Stimulated activated CD8-positive, alpha-beta memory T cell treated with anti-CD3 and anti-CD28 coated beads, Interleukin-15, amount 100 ng/mL, for 1 hour (primary cell): ENCODE measurements at regions not wholly inside any gene's neighbourhood (a gene's known extent, or its start where the extent isn't known, plus 50 kb on each side); places are given as distances from the start of the nearest gene placed in this dataset.

Source experiments
- DNase-seq: peaks from one replicate; pipeline ENCODE4 v3.0.0-alpha.2; 2020; ENCODE audit warnings: low read depth

DNA sequence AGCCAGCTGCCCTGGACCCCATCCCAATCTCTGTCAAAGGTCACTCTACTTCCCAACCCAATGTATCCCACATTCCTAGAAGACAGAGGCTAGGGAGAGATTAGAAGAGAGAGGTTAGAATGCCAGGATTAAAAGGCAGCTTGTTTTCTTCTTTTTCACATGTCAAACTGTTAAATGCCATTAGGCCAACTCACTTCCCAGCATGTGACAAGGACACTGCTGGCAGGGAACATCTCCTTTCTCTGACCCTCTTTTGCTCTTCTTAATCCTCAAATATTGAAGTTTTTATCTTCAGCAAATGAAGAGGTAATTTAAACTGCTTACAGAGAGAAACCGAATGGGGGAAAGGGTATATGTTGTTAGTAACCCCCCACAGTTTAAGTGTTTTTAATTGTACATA lies 89.1 kb downstream of the BBS10 start:
- no peak for DNase-seq

DNA sequence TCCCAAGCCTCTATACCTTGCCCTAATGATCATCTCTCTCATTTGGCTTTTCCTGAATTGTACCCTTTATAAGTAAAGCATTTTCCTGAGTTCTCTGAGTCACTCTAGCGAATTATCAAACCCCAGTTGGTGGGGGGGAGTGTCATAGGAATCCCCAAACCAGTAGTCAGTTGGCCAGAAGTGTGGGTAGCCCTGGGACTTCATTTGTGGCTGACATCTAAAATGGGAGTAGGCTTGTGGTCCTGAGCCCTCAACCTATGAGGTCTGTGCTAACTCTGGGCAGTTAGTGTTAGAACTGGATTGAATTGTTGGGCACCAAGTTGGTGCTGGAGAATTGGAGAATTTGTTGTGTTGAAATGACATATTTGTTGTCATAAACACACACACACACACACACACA lies 91.3 kb downstream of the BBS10 start:
- DNase-seq = no peak

DNA sequence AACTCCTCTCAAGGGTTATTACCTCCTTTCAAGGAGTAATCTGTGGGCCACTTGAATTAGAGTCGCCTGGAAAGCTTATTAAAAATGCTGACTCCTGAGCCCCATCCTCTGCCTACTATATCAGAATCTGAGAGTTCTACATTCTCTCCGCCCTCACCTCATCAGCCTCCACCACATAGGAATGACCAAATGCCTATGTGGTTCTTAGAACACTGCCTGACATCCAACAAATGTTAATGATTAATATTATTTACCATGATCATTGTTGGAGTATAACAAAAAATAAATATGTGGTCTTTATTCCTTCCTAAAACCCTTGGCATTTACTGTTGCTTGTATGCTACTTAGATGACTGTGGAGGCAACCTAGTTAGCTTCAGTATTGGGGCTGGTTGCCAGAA lies 91.9 kb downstream of the BBS10 start:
- no peak for DNase-seq

DNA sequence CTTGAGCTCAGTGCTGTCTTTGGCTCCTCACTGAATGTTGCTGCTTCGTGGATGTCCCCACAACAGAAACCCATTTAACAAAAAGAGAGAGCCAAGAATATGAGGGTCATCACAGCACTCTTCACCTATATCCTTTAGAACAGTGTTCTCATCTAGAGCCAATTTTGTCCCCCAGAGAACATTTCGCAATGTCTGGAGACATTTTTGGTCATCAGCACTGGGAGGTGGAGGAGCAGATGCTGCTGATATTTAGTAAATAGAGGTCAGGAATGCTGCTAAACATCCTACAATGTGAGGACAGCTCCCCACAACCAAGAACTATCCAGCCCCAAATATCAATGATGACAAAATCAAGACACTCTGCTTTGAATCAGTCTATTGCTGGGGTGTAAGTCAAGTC lies 92.5 kb downstream of the BBS10 start:
- DNase-seq = no peak

DNA sequence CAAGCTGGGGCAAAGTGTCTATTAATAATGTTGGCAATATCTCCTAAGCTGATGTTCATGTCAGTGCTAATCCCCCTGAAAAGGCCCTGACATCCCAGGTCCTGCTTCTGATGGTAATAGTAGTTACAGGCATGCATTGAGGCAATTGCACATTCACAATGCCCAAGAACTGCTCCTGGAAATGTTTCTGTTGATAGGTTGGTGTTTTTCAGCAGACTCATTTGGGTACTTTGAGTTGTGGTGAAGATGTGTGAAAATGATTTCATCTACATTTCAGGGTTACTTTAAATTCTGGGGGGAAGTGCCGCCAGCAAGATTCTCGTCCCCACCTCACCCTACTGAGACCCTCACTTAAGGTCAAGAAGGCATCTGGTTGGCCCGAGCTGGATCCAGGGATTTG lies 92.9 kb downstream of the BBS10 start:
- no peak for DNase-seq

DNA sequence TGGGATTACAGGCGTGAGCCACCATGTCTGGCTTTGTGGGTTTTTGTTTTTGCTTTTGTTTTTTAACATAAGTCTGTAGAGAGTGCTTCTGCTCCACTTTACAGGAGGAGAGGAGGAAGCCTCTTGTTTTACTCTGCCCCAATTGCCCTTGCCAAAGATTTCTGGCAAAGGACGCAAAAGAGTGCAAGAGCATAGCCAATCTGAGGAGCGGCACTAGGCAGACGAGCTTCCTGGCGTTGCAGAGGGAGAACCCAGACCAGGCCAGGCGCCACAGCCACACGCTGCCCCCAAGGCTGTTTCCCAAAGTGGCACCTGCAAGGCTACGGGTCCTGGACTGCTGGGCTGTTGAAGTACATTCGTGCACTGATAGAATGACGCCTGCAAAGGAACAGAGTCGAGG lies 96.2 kb downstream of the BBS10 start:
- no peak for DNase-seq

DNA sequence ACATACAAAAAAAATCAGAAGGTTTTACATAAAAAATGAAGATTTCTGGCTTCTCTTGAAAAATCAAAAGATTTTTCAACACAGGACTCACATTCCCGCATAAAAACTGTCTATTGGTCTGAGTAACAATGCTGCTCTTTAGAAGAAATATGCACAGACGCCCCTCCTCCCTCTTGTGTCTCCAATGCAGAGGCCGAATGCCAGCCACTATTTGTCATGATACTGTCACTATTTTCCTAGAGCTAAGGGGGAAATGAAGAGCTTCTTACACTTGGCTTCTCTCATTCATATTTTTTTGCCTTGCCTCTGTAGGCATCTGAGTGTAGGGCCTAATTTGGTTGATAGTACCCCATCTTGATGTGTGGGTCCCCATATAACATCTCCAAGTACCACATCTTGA lies 98.0 kb downstream of the BBS10 start:
- DNase-seq = no peak

DNA sequence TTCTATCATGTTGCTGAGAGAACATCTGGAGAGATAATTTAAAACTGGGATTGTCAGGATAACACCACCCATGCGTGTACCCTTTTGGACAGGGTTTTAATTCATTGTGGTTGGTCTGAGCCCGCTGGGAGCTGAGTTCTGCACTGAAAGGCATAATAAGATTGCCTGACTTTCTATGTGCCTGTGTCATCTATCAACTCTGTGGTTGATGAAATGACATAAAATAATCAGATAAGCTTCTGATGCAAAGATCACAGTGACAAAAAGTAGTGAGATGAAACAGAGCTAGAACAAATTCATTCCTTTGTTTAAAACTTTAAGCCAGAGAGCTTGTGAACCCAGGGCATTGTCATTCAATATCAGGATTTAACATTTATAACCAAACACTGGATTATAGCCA lies 98.7 kb downstream of the BBS10 start:
- no peak for DNase-seq

DNA sequence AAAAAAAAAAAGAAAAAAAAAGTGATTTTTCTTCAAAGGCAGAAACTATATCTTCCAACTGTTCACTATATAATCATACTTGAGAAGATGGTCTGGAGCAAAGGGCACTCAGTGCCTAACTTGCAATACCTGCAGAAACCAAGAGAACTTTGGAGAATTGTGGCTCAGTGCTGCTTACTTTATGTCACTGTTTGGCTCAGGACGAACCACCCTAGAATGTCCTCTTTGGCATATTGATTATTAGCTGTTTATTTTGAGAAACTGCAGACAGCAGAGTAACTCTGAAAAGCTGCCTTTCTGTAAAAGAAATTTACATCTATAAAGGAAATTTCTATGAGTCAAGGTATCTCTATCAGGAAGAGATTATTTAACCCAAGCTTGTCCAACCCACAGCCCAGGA lies 100.2 kb downstream of the BBS10 start:
- no peak for DNase-seq

DNA sequence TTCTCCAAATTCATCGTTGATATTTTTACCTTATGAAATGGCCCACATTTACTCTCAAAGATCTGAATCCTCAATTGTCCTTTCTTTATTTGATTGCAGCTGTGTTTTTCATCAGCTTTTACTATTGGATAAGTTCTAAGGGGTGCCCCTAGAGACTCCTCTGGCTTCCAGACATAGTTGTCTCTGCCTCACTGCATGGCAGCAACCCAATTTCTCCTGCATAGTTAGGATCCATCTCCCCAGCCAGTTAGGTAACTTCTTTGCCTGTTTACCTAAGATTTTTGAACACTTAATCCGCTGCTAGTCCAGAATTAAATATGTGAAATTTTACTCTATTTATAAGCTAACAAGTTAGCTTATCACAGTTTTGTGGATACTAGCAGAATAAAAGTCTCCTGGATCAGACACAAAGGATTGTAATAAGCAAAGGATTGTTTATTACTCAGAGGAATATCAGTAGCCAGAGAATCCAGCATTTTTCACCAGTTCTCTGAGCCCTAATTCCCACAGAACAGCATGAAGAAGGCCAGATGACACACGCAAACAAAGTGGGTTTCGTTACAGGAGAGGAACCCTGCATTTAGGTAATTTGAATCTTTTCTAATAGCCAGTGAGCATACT lies 101.1 kb downstream of the BBS10 start:
- no peak for DNase-seq

DNA sequence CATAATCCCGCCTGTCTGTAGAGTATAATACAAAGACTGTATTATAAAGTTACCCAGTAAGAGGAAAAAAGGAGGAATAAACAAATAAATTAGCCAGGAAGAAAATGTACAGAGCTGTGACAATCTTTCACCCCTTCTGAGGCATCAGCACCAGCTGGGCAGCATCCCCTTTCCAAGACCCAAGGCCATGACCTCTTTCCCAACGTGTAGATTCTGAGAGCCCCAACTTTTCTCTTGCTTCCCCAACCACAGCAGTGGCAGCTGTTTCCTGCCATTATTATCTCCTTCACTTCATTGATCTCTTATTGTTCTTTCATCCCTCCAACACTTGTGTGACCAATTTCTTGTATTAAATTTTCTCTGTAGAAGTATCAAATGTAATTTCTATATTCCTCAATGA lies 101.6 kb downstream of the BBS10 start:
- DNase-seq = no peak

DNA sequence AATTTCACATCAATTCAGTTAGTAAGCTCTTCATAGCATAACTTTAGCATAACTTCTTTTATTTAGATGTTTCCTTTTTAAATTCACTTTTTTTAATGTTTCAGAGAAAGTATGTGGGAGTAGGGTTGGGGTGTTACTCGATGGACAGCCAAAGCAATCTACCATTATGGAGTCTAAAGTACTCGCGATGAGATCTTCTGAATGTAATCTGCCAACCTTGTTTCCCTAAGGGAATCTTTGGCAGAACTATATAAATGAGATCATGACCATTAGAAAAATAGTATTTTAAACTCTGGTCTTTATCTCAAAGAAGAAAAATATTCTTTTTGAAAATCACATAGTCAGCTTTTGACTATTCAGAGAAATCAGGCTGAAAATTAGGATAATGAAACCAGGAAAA lies 103.9 kb downstream of the BBS10 start:
- no peak for DNase-seq

DNA sequence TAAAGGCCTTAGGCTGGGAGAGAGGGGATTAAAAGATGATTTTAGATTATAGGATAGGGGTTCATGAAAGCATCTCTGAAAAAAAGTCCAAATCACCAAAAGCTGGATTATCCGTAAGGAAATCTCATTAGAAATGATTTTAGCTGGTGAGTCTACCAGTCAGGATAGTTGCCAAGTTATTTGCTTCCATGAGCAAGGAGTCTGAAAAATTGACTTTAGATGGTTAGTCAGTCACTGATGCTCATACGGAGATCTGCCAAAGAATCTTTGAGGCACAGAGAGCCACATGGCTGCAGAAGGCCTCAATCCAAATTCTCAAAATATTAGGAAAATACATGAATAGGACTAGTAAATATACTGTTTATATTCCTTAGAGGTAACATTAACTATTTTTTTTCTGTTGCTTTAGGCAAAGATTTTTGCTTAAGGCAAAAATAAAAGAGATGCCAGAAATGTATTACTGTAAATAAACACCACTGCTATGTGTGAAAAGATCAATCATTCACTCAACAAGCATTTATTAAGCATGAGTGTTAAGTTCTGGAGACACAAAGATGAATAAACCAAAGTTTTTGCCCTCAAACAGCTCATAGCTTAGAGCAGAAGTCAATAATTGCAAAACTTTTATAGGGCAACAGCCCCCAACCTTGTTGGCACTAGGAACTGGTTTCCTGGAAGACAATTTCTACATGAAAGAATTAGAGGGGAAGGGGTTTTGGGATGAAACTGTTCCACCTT lies 105.2 kb downstream of the BBS10 start:
- DNase-seq = no peak

DNA sequence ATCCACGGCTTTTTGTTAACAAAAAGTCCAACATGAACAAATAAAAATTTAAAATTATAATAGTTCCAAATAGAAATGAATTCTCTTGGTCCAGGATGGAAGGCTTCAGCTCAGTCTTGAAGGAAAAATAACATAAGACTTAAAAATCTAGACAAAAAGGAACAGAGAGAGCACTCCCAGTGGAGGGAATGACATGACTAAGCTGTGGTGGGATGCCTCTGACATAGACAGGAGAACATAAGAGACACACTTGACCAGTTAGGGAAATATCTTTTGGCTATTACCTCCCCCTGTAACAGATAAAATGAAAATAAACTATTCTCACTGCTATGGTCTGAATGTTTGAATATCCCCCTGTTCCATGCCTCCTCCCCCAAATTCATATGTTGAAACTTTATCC lies 106.8 kb downstream of the BBS10 start:
- DNase-seq = no peak

DNA sequence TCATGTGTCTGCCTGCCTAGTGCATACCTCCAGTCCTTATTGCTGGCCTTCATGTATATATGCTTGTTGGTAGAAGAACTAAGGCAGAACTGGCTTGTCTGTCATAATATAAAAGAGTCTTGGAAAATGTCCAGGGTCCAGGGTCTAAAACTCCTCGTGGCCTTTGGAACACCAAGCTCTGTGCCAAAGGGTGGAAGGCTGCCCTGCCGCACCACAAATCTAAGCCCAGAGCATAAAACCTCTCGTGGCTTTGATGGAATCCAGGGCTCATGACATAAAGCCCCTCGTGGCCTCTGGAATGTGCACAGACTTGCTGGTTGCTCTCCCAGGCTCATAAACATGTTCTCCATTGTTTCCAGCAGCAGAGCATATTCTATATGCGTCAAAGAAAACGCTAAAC lies 107.9 kb downstream of the BBS10 start:
- DNase-seq = no peak

DNA sequence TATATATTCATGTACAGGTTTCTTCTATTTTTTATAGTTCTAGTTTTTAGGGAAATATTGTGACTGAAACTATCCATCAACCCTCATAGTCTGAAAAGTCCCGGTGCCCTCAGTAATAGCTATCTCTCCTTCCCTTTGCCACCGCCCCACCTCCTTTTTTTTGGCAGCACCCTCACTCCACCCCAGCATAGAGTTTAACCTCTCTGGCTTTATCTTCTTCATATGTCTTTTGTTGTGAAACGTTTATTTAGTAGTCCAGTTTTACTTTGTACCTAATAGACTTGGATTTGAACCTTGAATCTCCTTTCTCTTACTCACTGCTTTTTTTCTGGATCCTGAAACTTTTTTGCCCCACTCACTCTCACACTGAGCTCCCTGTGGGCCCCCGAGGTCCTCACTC lies 109.5 kb downstream of the BBS10 start:
- no peak for DNase-seq

DNA sequence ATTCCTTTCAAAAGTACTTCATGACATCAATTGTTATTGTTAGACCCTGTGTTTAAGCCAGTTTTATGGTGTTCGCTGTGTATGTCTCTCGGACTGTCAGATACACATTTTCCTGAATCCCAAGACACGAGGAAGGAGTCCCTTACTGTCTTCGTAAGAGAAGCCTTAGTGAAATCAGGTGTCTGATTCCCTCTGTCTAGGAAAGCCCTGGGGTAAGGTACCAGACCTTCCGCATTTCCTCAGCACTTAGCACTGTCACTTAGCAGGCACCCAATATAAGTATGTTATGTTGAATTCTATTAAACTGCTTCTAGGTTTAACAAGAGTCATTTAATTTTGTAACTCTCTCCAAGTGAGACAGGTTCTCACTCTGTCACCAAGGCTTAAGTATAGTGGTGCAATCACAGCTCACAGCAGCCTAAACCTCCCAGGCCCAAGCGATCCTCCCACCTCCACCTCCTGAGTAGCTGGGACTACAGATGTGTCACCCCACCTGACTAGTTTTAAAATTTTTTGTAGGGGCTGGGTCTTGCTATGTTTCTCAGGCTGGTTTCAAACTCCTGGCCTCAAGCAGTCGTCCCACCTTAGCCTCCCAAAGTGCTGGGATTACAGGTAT lies 111.0 kb downstream of the BBS10 start:
- no peak for DNase-seq

DNA sequence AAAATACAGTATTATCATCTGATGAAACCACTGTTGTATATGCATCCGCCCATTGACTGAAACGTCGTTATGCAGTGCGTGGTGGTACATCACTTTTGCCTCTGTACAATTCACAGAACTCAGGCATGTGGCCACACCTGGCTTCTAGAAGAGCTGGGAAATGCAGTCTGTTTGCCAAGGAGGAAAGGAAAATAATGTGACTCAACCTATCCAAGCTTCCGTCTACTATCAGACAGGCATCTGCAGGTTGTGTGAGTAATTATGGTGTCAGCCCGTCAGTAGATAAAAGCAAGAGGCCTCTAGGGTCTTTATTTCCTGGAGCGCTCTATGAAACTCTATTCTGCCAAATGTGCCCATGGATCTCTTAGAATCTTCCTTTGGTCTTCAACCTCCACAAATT lies 111.6 kb downstream of the BBS10 start:
- DNase-seq = no peak

DNA sequence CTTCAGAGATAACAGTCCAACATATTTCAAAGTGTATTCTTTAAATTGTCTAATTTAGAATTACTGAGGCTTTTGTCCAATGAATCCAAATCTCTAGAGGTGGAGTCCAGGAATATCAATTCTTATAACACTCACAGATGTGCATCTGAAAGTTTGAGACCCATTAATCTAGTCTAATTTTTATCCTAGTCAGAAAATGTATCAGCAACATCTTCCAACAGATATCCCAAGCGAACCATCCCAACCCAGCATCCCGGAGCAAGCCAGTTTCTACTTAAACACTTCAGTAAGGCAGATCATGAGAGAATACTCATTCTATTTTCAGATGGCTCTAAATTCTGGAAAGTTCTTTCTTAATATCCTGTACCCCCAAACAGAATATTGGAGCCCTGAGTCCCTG lies 113.5 kb downstream of the BBS10 start:
- no peak for DNase-seq

DNA sequence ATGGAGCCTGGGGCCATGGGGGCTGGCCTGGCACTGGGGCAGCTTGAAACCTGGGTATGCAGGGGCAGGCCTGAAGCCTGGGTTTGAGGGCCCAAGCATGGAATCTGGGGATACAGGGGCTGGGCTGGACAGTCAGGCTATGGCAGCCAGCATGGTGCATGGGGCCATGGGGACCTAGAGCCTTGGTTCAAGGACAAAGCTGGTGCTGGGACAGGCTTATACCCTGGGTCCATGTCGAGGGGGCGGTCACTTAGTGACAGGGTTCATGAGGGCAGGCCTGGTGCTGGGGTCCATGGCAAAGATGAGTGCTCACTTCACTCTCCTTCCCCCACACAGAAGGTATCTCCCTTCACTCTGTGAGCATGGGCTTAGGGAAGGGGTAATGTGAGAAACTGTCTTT lies 116.2 kb downstream of the BBS10 start:
- no peak for DNase-seq

DNA sequence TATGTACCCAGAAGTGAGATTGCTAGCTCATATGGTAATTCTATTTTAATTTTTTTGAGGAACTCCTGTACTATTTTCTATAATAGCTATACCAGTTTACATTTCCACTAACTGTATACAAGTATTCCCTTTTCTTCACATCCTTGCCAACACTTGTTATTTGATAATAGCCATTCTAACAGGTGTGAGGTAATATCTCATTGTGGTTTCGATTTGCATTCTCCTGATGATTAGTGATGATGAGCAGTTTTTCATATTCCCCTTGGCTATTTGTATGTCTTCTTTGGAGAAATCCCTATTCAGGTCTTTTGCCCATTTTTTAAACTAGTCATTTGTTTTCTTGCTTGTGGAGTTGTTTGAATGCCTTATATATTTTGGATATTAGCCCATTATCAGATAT lies 121.3 kb downstream of the BBS10 start:
- DNase-seq = no peak

DNA sequence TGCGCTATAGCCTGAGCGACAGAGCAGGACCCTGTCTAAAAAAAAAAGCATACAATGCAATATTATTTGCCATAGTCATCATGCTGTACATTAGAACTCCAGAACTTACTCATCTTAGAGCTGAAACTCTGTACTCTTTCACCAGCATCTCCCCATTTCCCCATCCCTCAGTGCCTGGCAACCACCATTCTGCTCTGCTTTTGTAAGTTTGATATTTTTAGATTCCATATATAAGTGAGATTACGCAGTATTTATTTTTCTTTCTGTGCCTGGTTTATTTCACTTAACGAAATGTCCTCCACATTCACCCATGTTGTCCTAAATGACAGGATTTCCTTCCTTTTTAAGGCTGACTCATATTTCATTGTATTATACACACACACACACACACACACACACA lies 121.8 kb downstream of the BBS10 start:
- DNase-seq = no peak

DNA sequence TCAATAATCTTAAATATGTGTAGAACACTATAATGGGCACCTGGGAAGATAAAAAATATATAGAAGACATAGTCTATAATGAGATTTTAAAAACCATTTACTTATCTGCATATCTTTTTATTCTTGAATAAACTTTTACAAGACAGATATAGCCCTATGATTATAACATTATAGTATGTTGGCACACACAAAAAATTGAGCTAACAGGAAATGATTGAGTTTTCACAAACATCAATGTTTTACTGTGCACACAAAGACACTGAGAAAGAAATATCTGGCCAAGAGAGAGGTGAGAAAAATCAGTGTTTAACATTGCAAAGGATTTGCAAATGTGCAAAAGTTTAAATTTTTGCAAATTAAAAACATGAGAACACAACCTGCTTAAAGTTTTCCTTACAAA lies 124.3 kb downstream of the BBS10 start:
- no peak for DNase-seq

DNA sequence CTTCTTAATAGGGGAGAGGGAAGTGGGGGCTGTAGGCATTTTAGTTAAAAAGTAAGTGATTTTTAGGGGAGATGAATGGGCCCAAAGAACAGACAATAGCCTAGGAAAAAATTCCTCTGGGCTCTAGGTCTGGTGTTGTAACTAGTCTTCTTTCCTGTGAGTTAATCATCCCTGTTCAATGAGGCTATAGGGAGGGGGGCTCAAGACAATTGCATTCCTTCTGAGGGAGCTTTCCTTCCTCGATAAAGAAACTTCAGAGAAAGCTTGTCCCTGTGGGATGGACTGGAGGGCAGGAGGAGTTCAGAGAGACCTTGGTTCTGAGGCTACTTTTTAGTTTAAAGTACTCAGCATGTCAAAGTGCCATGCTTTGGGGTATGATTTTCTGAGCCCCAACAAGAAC lies 127.2 kb downstream of the BBS10 start:
- DNase-seq = no peak
